Left lung (tissue), 4 donors: ENCODE measurements at regions not wholly inside any gene's neighbourhood (a gene's known extent, or its start where the extent isn't known, plus 50 kb on each side); places are given as distances from the start of the nearest gene placed in this dataset.

Experiments used
- ATAC-seq: fragments of 200-7000 bp; cut with Tn5 transposase; one replicate; pipeline ENCODE4 v1.9.1; 2020; ENCODE audit warnings: moderate library complexity
- DNase-seq, 4 donors: peaks; one replicate each; pipeline ENCODE4 v3.0.0-alpha.2; 2013 to 2020
- H3K27ac ChIP-seq, 2 donors: fragments of 200-600 bp; sonication (generic) in 1 of 2; one replicate each; pipeline versions ENCODE4 v1.5.0 to v1.8.0; 2020 to 2021
- H3K27me3 ChIP-seq, 2 donors: fragments of 200-600 bp; sonication (generic) in 1 of 2; one replicate each; pipeline versions ENCODE4 v1.5.0 to v1.8.0; 2020 to 2021
- H3K36me3 ChIP-seq, 2 donors: fragments of 200-600 bp; sonication (generic) in 1 of 2; one replicate each; pipeline versions ENCODE4 v1.5.0 to v1.8.0; 2020 to 2021
- H3K4me1 ChIP-seq, 2 donors: fragments of 200-600 bp; one replicate each; pipeline ENCODE4 v1.8.0; 2021
- H3K4me3 ChIP-seq, 2 donors: fragments of 200-600 bp; sonication (generic) in 1 of 2; one replicate each; pipeline versions ENCODE4 v1.5.0 to v1.8.0; 2020 to 2021; ENCODE audit warnings: mild to moderate bottlenecking in 1 of 2
- H3K9me3 ChIP-seq, 2 donors: fragments of 200-600 bp; sonication (generic) in 1 of 2; one replicate each; pipeline versions ENCODE4 v1.5.0 to v1.8.0; 2020 to 2021
- CTCF ChIP-seq, 2 donors: fragments of 200-600 bp; sonication (generic) in 1 of 2; IDR thresholded peaks; one replicate each; pipeline versions ENCODE4 v1.5.0 to v1.8.0; 2021; ENCODE audit warnings: antibody characterized with exemption in 2 of 2
- intact Hi-C, 2 donors: fragments of 100-400 bp; cut with DNase I; formaldehyde crosslinking; loops; one replicate each; pipeline versions ENCODE4 v1.11.2 to v1.14.2; 2022
- donor health status: DM: no; HTN: yes; CAD: no.
- donor health status: DM: no; HTN: no; CAD: no.

GRCh38 chr1:118487932-118488331 lies 302.9 kb upstream of the SPAG17 start:
- Histone ChIP-seq H3K4me1 (no peaks in the 10 kb centered on the region), H3K27ac (no peak overlapping the region), H3K9me3 (no peaks in the 10 kb centered on the region), H3K4me3 (no peak overlapping the region), H3K27me3 (no peaks in the 10 kb centered on the region), H3K36me3 (no peaks in the 10 kb centered on the region)
- DNase-seq = no peak
- TF ChIP-seq CTCF (IDR thresholded peaks at IDR 0.05) = no peak
- intact Hi-C loops = no loop called here
- ATAC-seq = no peak

GRCh38 chr1:118487091-118487490 lies 302.1 kb upstream of the SPAG17 start:
- H3K4me3 ChIP-seq = no peak overlapping the region
- no peak for TF ChIP-seq CTCF (IDR thresholded peaks at IDR 0.05)
- no peaks in the 10 kb centered on the region for H3K36me3 ChIP-seq
- DNase-seq (no peak), ATAC-seq (no peak)
- no peak overlapping the region for H3K27ac ChIP-seq
- no peaks in the 10 kb centered on the region for H3K27me3 ChIP-seq
- H3K4me1 ChIP-seq = no peaks in the 10 kb centered on the region
- intact Hi-C loops = no loop called here
- no peaks in the 10 kb centered on the region for H3K9me3 ChIP-seq

- DNase-seq (no peak), ATAC-seq (no peak)
- no peak for TF ChIP-seq CTCF (IDR thresholded peaks at IDR 0.05)
- no peaks in the 10 kb centered on the region for H3K4me1 ChIP-seq
- intact Hi-C loops = no loop called here
- H3K9me3 ChIP-seq = no peaks in the 10 kb centered on the region
- H3K36me3 ChIP-seq = no peaks in the 10 kb centered on the region
- no peak overlapping the region for H3K4me3 ChIP-seq
- H3K27me3 ChIP-seq = no peaks in the 10 kb centered on the region
- no peak overlapping the region for H3K27ac ChIP-seq
Observed at GRCh38 chr1:118486199-118486598, 301.2 kb upstream of the SPAG17 start.

GRCh38 chr1:118485757-118486156 lies 300.7 kb upstream of the SPAG17 start:
- no peak for TF ChIP-seq CTCF (IDR thresholded peaks at IDR 0.05)
- DNase-seq (peak in 2 of 4 donors; percentile 33 to 50), ATAC-seq (peak; percentile 45)

GRCh38 chr1:118484893-118485292 lies 299.9 kb upstream of the SPAG17 start:
- no peaks in the 10 kb centered on the region for H3K36me3 ChIP-seq
- intact Hi-C loops = no loop called here
- no peak for ATAC-seq

More at GRCh38 chr1:118485757-118486156, 300.7 kb upstream of the SPAG17 start:
- intact Hi-C loops = no loop called here
- H3K27me3 ChIP-seq = no peaks in the 10 kb centered on the region
- H3K4me1 ChIP-seq = no peaks in the 10 kb centered on the region
- H3K36me3 ChIP-seq = no peaks in the 10 kb centered on the region
- no peak overlapping the region for H3K27ac ChIP-seq
- no peaks in the 10 kb centered on the region for H3K9me3 ChIP-seq
- no peak overlapping the region for H3K4me3 ChIP-seq

More at GRCh38 chr1:118484893-118485292, 299.9 kb upstream of the SPAG17 start:
- Histone ChIP-seq H3K27me3 (no peaks in the 10 kb centered on the region), H3K9me3 (no peaks in the 10 kb centered on the region), H3K4me1 (no peaks in the 10 kb centered on the region), H3K4me3 (no peak overlapping the region), H3K27ac (no peak overlapping the region)
- TF ChIP-seq CTCF (IDR thresholded peaks at IDR 0.05) = no peak
- no peak for DNase-seq
